Panc1 (cell line): ENCODE measurements at regions not wholly inside any gene's neighbourhood (a gene's known extent, or its start where the extent isn't known, plus 50 kb on each side); places are given as distances from the start of the nearest gene placed in this dataset.

Experiments used
- ATAC-seq: fragments of 200-7000 bp; cut with Tn5 transposase; 2 replicates; pipeline ENCODE4 v1.9.1; 2020; ENCODE audit warnings: mild to moderate bottlenecking, moderate library complexity
- BruUV-seq: library from RNA; stranded (reverse); fragments of 400-500 nt; replicated peaks from 2 replicates; lab custom pipeline; 2021; lab: Mats Ljungman, UMichigan
- CTCF ChIA-PET: fragments of 300-600 bp; sonication (Branson Sonifier 250); formaldehyde crosslinking; loops from one replicate; lab custom pipeline; 2022; ENCODE audit warnings: antibody characterized with exemption; lab: Charles Lee
- POLR2A ChIA-PET: fragments of 300-600 bp; sonication (Branson Sonifier 250); formaldehyde crosslinking; loops from one replicate; lab custom pipeline; 2022; ENCODE audit warnings: antibody characterized with exemption; lab: Charles Lee
- DNase-seq: peaks from one replicate; pipeline ENCODE4 v3.0.0-alpha.2; 2010; ENCODE audit warnings: low read depth, low spot score
- H3K27ac ChIP-seq: 2 replicates; pipeline ENCODE4 v1.5.1; 2011; ENCODE audit warnings: mild to moderate bottlenecking, low read length, inconsistent platforms
- H3K27me3 ChIP-seq: fragments of 200-500 bp; sonication (Bioruptor generic); 2 replicates; pipeline ENCODE4 v1.6.0; 2014; ENCODE audit warnings: low read length, inconsistent platforms; ENCODE audit not compliant: control insufficient read depth, insufficient read depth
- H3K36me3 ChIP-seq: fragments of 200-500 bp; sonication (Bioruptor generic); 2 replicates; pipeline ENCODE4 v1.5.1; 2014; ENCODE audit warnings: inconsistent platforms, mild to moderate bottlenecking, low read length, moderate library complexity; ENCODE audit not compliant: control insufficient read depth, insufficient read depth
- H3K4me1 ChIP-seq: 2 replicates; pipeline ENCODE4 v1.5.1; 2011; ENCODE audit warnings: inconsistent platforms, mild to moderate bottlenecking, low read length, moderate library complexity; ENCODE audit not compliant: control insufficient read depth, insufficient read depth
- H3K4me3 ChIP-seq, 2 experiments: 2 replicates each; pipeline ENCODE4 v1.5.1; 2011 to 2012; ENCODE audit warnings: low read depth in 2 of 2, low read length in 2 of 2, mild to moderate bottlenecking in 2 of 2, inconsistent platforms in 1 of 2, moderate library complexity in 1 of 2
- H3K9me3 ChIP-seq: fragments of 200-500 bp; sonication (Bioruptor generic); 2 replicates; pipeline ENCODE4 v1.5.1; 2014; ENCODE audit warnings: low read depth, mild to moderate bottlenecking, inconsistent platforms, low read length, moderate library complexity; ENCODE audit not compliant: control insufficient read depth, insufficient read depth
- CTCF ChIP-seq: fragments of 450-650 bp; IDR thresholded peaks from 2 replicates; pipeline ENCODE4 v1.5.1; 2017; ENCODE audit warnings: mild to moderate bottlenecking
- POLR2AphosphoS5 ChIP-seq: IDR thresholded peaks from 2 replicates; pipeline ENCODE4 v1.6.1; 2012; ENCODE audit warnings: mild to moderate bottlenecking, low read depth, low read length, moderate library complexity
- SIN3A ChIP-seq: IDR thresholded peaks from 2 replicates; pipeline ENCODE4 v1.6.1; 2012; ENCODE audit warnings: low read depth, mild to moderate bottlenecking, low read length, moderate library complexity, borderline replicate concordance; ENCODE audit not compliant: insufficient read depth
- TCF7L2 ChIP-seq: IDR thresholded peaks from 2 replicates; pipeline ENCODE4 v1.6.1; 2011; ENCODE audit warnings: mild to moderate bottlenecking, low read depth, low read length, inconsistent platforms
- in situ Hi-C: cut with HindIII; loops from 2 replicates; pipeline ENCODE4 v1.10.0; 2016; ENCODE audit warnings: low sequenced_read_pairs, low pct_unique_long_range_greater_than_20kb
- intact Hi-C: fragments of 100-400 bp; cut with micrococcal nuclease; formaldehyde crosslinking; loops from one replicate; pipeline ENCODE4 v1.10.0; 2022; ENCODE audit not compliant: unreplicated experiment
- TF ChIP-seq, protein P1 (sequence below), 2 experiments: IDR thresholded peaks; 2 replicates each; pipeline ENCODE4 v1.6.1; 2011 to 2012; ENCODE audit warnings: low read depth in 2 of 2, control low read depth in 1 of 2, low read length in 1 of 2, mild to moderate bottlenecking in 1 of 2, moderate library complexity in 1 of 2; ENCODE audit not compliant: insufficient read depth in 1 of 2

DNA sequence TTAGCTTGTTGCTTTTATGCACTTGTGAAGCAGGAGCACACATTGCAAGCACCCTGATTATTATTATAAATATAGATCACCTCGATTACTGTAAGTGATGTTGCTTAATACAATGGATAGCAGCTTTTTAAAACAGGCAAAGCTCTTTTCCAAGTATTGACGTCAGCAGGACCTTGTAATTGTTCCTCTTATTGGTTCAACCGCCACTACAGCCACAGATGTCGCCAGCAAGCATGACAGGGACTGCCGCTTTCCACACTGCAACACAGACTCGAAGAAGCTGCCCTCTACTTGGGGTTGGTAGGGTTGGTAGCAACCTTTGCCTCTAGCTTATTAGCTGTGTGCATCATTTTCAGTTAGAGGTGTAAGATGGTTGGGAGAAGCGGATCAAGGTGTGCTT lies 167.6 kb downstream of the ZNF365 start:
- intact Hi-C loops = no loop called here
- ChIA-PET POLR2A (no interaction called here), CTCF (no interaction called here)
- H3K27me3 ChIP-seq = no peaks in the 10 kb centered on the region; the same call in 1 of the 2 replicates
- H3K4me3 ChIP-seq = no peak overlapping the region
- no peak for TF ChIP-seq TCF7L2
- no peak for TF ChIP-seq SIN3A
- TF ChIP-seq, protein P1, sequence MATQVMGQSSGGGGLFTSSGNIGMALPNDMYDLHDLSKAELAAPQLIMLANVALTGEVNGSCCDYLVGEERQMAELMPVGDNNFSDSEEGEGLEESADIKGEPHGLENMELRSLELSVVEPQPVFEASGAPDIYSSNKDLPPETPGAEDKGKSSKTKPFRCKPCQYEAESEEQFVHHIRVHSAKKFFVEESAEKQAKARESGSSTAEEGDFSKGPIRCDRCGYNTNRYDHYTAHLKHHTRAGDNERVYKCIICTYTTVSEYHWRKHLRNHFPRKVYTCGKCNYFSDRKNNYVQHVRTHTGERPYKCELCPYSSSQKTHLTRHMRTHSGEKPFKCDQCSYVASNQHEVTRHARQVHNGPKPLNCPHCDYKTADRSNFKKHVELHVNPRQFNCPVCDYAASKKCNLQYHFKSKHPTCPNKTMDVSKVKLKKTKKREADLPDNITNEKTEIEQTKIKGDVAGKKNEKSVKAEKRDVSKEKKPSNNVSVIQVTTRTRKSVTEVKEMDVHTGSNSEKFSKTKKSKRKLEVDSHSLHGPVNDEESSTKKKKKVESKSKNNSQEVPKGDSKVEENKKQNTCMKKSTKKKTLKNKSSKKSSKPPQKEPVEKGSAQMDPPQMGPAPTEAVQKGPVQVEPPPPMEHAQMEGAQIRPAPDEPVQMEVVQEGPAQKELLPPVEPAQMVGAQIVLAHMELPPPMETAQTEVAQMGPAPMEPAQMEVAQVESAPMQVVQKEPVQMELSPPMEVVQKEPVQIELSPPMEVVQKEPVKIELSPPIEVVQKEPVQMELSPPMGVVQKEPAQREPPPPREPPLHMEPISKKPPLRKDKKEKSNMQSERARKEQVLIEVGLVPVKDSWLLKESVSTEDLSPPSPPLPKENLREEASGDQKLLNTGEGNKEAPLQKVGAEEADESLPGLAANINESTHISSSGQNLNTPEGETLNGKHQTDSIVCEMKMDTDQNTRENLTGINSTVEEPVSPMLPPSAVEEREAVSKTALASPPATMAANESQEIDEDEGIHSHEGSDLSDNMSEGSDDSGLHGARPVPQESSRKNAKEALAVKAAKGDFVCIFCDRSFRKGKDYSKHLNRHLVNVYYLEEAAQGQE (IDR thresholded peaks at IDR 0.05; ENCODE audit: insufficient read depth in 1 of 2, low read depth in 2 of 2, low read length in 1 of 2) = no peak
- TF ChIP-seq CTCF = no peak
- no peak for TF ChIP-seq POLR2AphosphoS5
- BruUV-seq = no TSS peak
- in situ Hi-C loops = no loop called here
- DNase-seq = no peak
- ATAC-seq = no peak
- no peaks in the 10 kb centered on the region for H3K9me3 ChIP-seq
- no peaks in the 10 kb centered on the region for H3K4me1 ChIP-seq
- no peak overlapping the region for H3K27ac ChIP-seq
- no peaks in the 10 kb centered on the region for H3K36me3 ChIP-seq

DNA sequence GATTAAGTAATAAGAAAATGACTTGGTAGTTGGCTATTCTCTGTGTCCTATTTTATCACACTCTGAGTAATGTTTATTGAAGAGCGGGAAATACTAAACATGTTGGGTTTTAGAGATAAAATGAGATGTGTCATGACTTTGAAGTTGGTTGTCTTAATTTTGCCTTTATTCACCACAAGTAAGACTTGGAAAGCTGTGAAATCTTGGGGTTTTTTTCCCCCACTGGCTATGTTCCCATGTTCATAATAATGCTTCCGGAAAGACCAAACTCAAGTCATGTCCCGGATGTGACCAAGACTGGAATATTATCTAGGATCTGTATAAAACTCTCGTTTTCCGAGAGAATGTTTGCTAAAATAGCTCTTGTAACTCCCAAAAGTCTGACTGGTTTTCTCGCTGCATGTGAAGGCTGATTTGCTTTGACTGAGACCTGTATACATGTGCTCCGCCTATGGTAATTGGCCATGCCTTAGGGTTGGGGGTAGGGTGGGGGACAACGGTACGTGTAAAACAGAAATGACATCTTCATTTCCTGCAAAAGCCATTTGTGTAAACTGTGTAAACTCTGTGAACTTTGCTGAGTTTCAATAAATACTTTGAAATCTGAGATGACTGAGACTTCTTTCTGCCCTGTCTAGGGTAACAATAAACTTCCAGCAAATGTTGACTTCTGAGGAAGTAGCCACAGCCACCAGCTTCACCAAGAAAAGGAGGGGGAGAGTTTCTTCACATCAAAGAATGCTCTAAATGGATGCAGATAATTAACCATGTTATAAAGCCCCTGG lies 169.6 kb downstream of the ZNF365 start:
- in situ Hi-C loops (no loop called here), intact Hi-C loops (no loop called here)
- Histone ChIP-seq H3K27ac (no peak overlapping the region), H3K4me1 (no peaks in the 10 kb centered on the region), H3K9me3 (no peaks in the 10 kb centered on the region), H3K4me3 (no peak overlapping the region), H3K27me3 (no peaks in the 10 kb centered on the region; the same call in 1 of the 2 replicates), H3K36me3 (no peaks in the 10 kb centered on the region)
- no TSS peak for BruUV-seq
- ATAC-seq (no peak), DNase-seq (no peak)
- ChIA-PET POLR2A (no interaction called here), CTCF (no interaction called here)
- TF ChIP-seq CTCF (no peak), POLR2AphosphoS5 (no peak), TCF7L2 (no peak), SIN3A (no peak)
- TF ChIP-seq, protein P1 (IDR thresholded peaks at IDR 0.05; ENCODE audit: insufficient read depth in 1 of 2, low read depth in 2 of 2, low read length in 1 of 2) = no peak
